Heart right ventricle (tissue), 16 donors: ENCODE measurements at regions not wholly inside any gene's neighbourhood (a gene's known extent, or its start where the extent isn't known, plus 50 kb on each side); places are given as distances from the start of the nearest gene placed in this dataset.
A peak's percentile ranks its signal among the peaks of the same experiment; 100 is the strongest.

Experiments
- ATAC-seq, 8 donors: fragments of 200-7000 bp; cut with Tn5 transposase; one replicate each; pipeline ENCODE4 v1.9.1; 2020; ENCODE audit warnings: mild to moderate bottlenecking in 8 of 8, moderate library complexity in 8 of 8, moderate number of reproducible peaks in 1 of 8
- DNase-seq, 2 donors: peaks; one replicate each; pipeline ENCODE4 v3.0.0-alpha.2; 2020
- H3K27ac ChIP-seq, 10 donors: fragments of 200-600 bp; sonication (generic) in 2 of 10; one replicate each; pipeline versions ENCODE4 v1.5.0 to v1.8.0; 2020 to 2022; ENCODE audit warnings: mild to moderate bottlenecking in 3 of 10
- H3K27me3 ChIP-seq, 7 donors: fragments of 200-600 bp; one replicate each; pipeline ENCODE4 v1.8.0; 2021 to 2022; ENCODE audit warnings: mild to moderate bottlenecking in 2 of 7
- H3K36me3 ChIP-seq, 9 donors: fragments of 200-600 bp; sonication (generic) in 1 of 9; one replicate each; pipeline versions ENCODE4 v1.5.0 to v1.8.0; 2020 to 2022; ENCODE audit warnings: mild to moderate bottlenecking in 2 of 9
- H3K4me1 ChIP-seq, 9 donors: fragments of 200-600 bp; sonication (generic) in 1 of 9; one replicate each; pipeline versions ENCODE4 v1.5.0 to v1.8.0; 2020 to 2022; ENCODE audit warnings: mild to moderate bottlenecking in 4 of 9
- H3K4me3 ChIP-seq, 10 donors: fragments of 200-600 bp; sonication (generic) in 2 of 10; one replicate each; pipeline versions ENCODE4 v1.5.0 to v1.8.0; 2020 to 2022; ENCODE audit warnings: mild to moderate bottlenecking in 7 of 10, moderate library complexity in 2 of 10
- H3K9me3 ChIP-seq, 11 donors: fragments of 200-600 bp in 10 of 11; sonication (generic) in 2 of 11; one replicate each; pipeline versions ENCODE4 v1.5.0 to v1.8.0; 2013 to 2022; ENCODE audit warnings: mild to moderate bottlenecking in 2 of 11, control low read depth in 1 of 11, moderate library complexity in 1 of 11
- CTCF ChIP-seq, 9 donors: fragments of 200-600 bp; sonication (generic) in 2 of 9; IDR thresholded peaks; one replicate each; pipeline versions ENCODE4 v1.5.0 to v1.8.0; 2021 to 2022; ENCODE audit warnings: antibody characterized with exemption in 9 of 9, mild to moderate bottlenecking in 5 of 9, moderate library complexity in 1 of 9
- whole genome bisulfite sequencing, 2 donors: extraction: QIAGEN DNeasy Blood & Tissue Kit; methylation state at CpG; one replicate each; pipeline ENCODE4 v1.1.7; 2013; ENCODE audit warnings: inconsistent platforms in 1 of 2; 5-methylcytosine and 5-hydroxymethylcytosine counted together
- intact Hi-C, 10 donors: fragments of 100-400 bp; cut with DNase I; formaldehyde crosslinking; loops; one replicate each; pipeline versions ENCODE4 v1.11.1 to v1.14.2; 2022
- donor health status: Arrhythmogenic right ventricular cardiomyopathy.
- donor health status: ischemic (EF 13 %, LVEDD 7.1; RV severe dilation, severe dysfunction).
- donor health status: healthy with polysubstance abuse.
- donor health status: DM: no; HTN: yes; CAD: no.
- donor health status: DM: no; HTN: no; CAD: no.
- donor health status: ischemic (EF 25% LVEDD 6.9; RV normal size, moderate dysfunction).
- donor health status: ischemic (EF 25% LVEDD 5.7; RV mildly dilated, moderate dysfunction).
- donor health status: healthy.
- donor health status: DM: yes; HTN: yes; CAD: no.
- donor health status: Ischemic cardiomyopathy.
- donor health status: ischemic (EF 35%, LVEDD 5.7; RV mildly dilated, moderate dysfunction).
- donor health status: nonischemic (EF 11% LVEDD 7.7; RV severe dilation, severe dysfunction).
- donor health status: DM: yes; HTN: yes; CAD: no.
- donor health status: PGD.
- donor health status: ischemic (EF 29% LVEDD 5.4; RV normal size, mild dysfunction).
- donor health status: nonischemic (EF 23%, LVEDD 6.1; RV moderate dilation, normal function).

- intact Hi-C loops = no loop called here
- Histone ChIP-seq H3K27me3 (no peaks in the 10 kb centered on the region), H3K4me3 (no peak overlapping the region), H3K9me3 (no peaks in the 10 kb centered on the region), H3K4me1 (peaks cover 0 to 20% (median 7%) of the 10 kb centered on the region in 9 donors), H3K36me3 (no peaks in the 10 kb centered on the region), H3K27ac (no peak overlapping the region)
- TF ChIP-seq CTCF (IDR thresholded peaks at IDR 0.05) = no peak
- ATAC-seq (no peak), DNase-seq (no peak)
- WGBS, 2 donors = 59 to 73% methylated on average over 1 of the region's 1 CpG
These were observed 88.2 kb upstream of the ARGLU1 start for GRCh38 chr13:106656186-106656585.

GRCh38 chr13:106651442-106651841, 83.5 kb upstream of the ARGLU1 start:
- peak in 7 of 8 donors; percentile 20 to 86 (median 72) for ATAC-seq
- no peaks in the 10 kb centered on the region for H3K27me3 ChIP-seq
- peaks cover 0 to 3% (median 0%) of the 10 kb centered on the region in 11 donors for H3K9me3 ChIP-seq
- no peak overlapping the region for H3K4me3 ChIP-seq
- TF ChIP-seq CTCF (IDR thresholded peaks at IDR 0.05) = no peak
- 61 to 67% methylated on average over 3 of the region's 3 CpGs for WGBS, 2 donors
- no peaks in the 10 kb centered on the region for H3K36me3 ChIP-seq
- H3K4me1 ChIP-seq = peaks cover 0 to 18% (median 0%) of the 10 kb centered on the region in 9 donors
- intact Hi-C loops = no loop called here
- no peak for DNase-seq
- peak overlapping the region; percentile 13 to 84 (median 52) for H3K27ac ChIP-seq

- H3K36me3 ChIP-seq = no peaks in the 10 kb centered on the region
- no peak for ATAC-seq
- H3K9me3 ChIP-seq = peaks cover 0 to 3% (median 0%) of the 10 kb centered on the region in 11 donors
- H3K4me3 ChIP-seq = no peak overlapping the region
- DNase-seq = no peak
- H3K4me1 ChIP-seq = peaks cover 0 to 16% (median 0%) of the 10 kb centered on the region in 9 donors
- H3K27me3 ChIP-seq = no peaks in the 10 kb centered on the region
- WGBS, 2 donors = 93 to 94% methylated on average over 7 of the region's 7 CpGs
- intact Hi-C loops = no loop called here
- no peak for TF ChIP-seq CTCF (IDR thresholded peaks at IDR 0.05)
- peak overlapping the region; percentile 13 to 84 (median 50) for H3K27ac ChIP-seq
These were observed 82.8 kb upstream of the ARGLU1 start for GRCh38 chr13:106650690-106651205.

GRCh38 chr13:106649495-106649894, 81.6 kb upstream of the ARGLU1 start:
- ATAC-seq = peak in 6 of 8 donors; percentile 29 to 73 (median 64)
- intact Hi-C loops = no loop called here
- Histone ChIP-seq H3K4me3 (no peak overlapping the region), H3K36me3 (no peaks in the 10 kb centered on the region), H3K27ac (peak overlapping the region in 3 of 10 donors; percentile 9 to 84 (median 32)), H3K27me3 (no peaks in the 10 kb centered on the region), H3K9me3 (peaks cover 0 to 3% (median 0%) of the 10 kb centered on the region in 11 donors), H3K4me1 (peaks cover 0 to 16% (median 0%) of the 10 kb centered on the region in 9 donors)
- TF ChIP-seq CTCF (IDR thresholded peaks at IDR 0.05) = no peak
- DNase-seq = no peak
- WGBS, 2 donors = 73 to 81% methylated on average over 4 of the region's 4 CpGs
